ENCODE measurements at regions not wholly inside any gene's neighbourhood (a gene's known extent, or its start where the extent isn't known, plus 50 kb on each side); places are given as distances from the start of the nearest gene placed in this dataset.
"Not testable (repeated sequence)": the region's sequence is repeated elsewhere in the genome, so short reads cannot be mapped to it uniquely, and the experiment has no call there.

- DNase-seq (ENCODE audit: insufficient read length, low spot score), result no peak
These were observed 85.5 kb upstream of the DTNBP1 start for GRCh38 chr6:15748341-15748740.

GRCh38 chr6:15747354-15747883, 84.6 kb upstream of the DTNBP1 start:
- DNase-seq (ENCODE audit: insufficient read length, low spot score) (no peak), FAIRE-seq (no peak)

More at GRCh38 chr6:15748341-15748740, 85.5 kb upstream of the DTNBP1 start:
- no peak for FAIRE-seq

GRCh38 chr6:15745781-15746180, 83.0 kb upstream of the DTNBP1 start:
- no peak for DNase-seq (ENCODE audit: insufficient read length, low spot score)
- no peak for FAIRE-seq

- DNase-seq (ENCODE audit: insufficient read length, low spot score), result no peak
- no peak for FAIRE-seq
These were observed 82.1 kb upstream of the DTNBP1 start for GRCh38 chr6:15744818-15745402.

GRCh38 chr6:15742013-15742412, 79.2 kb upstream of the DTNBP1 start:
- FAIRE-seq; DNase-seq (ENCODE audit: insufficient read length, low spot score): not testable (repeated sequence)

GRCh38 chr6:15741405-15741804, 78.6 kb upstream of the DTNBP1 start:
- FAIRE-seq, result no peak

GRCh38 chr6:15739867-15740266, 77.0 kb upstream of the DTNBP1 start:
- no peak for DNase-seq (ENCODE audit: insufficient read length, low spot score)
- FAIRE-seq, result no peak

More at GRCh38 chr6:15741405-15741804, 78.6 kb upstream of the DTNBP1 start:
- DNase-seq (ENCODE audit: insufficient read length, low spot score), result no peak

GRCh38 chr6:15739353-15739752, 76.5 kb upstream of the DTNBP1 start:
- no peak for DNase-seq (ENCODE audit: insufficient read length, low spot score)
- FAIRE-seq, result no peak

- FAIRE-seq; DNase-seq (ENCODE audit: insufficient read length, low spot score): not testable (repeated sequence)
These were observed 75.4 kb upstream of the DTNBP1 start for GRCh38 chr6:15738195-15738594.

GRCh38 chr6:15736297-15736696, 73.5 kb upstream of the DTNBP1 start:
- DNase-seq (ENCODE audit: insufficient read length, low spot score) (no peak), FAIRE-seq (peak; percentile 66)

GRCh38 chr6:15735567-15736265, 72.9 kb upstream of the DTNBP1 start:
- DNase-seq (ENCODE audit: insufficient read length, low spot score) (no peak), FAIRE-seq (no peak)

- FAIRE-seq, result no peak
- no peak for DNase-seq (ENCODE audit: insufficient read length, low spot score)
These were observed 71.5 kb upstream of the DTNBP1 start for GRCh38 chr6:15734118-15734897.

GRCh38 chr6:15730922-15731321, 68.1 kb upstream of the DTNBP1 start:
- DNase-seq (ENCODE audit: insufficient read length, low spot score) (no peak), FAIRE-seq (no peak)

GRCh38 chr6:15730442-15730841, 67.6 kb upstream of the DTNBP1 start:
- FAIRE-seq (no peak), DNase-seq (ENCODE audit: insufficient read length, low spot score) (no peak)

- no peak for DNase-seq (ENCODE audit: insufficient read length, low spot score)
These were observed 59.9 kb upstream of the DTNBP1 start for GRCh38 chr6:15722731-15723130.

GRCh38 chr6:15716889-15717288, 54.1 kb upstream of the DTNBP1 start:
- DNase-seq (ENCODE audit: insufficient read length, low spot score) (no peak), FAIRE-seq (no peak)

More at GRCh38 chr6:15722731-15723130, 59.9 kb upstream of the DTNBP1 start:
- FAIRE-seq, result no peak

- DNase-seq (ENCODE audit: insufficient read length, low spot score), result no peak
- no peak for FAIRE-seq
These were observed 53.0 kb upstream of the DTNBP1 start for GRCh38 chr6:15715851-15716250.

- DNase-seq (ENCODE audit: insufficient read length, low spot score) (no peak), FAIRE-seq (no peak)
These were observed 52.2 kb upstream of the DTNBP1 start for GRCh38 chr6:15715060-15715459.

GRCh38 chr6:15714658-15715057, 51.8 kb upstream of the DTNBP1 start:
- DNase-seq (ENCODE audit: insufficient read length, low spot score) (no peak), FAIRE-seq (no peak)

GRCh38 chr6:15713325-15713724, 50.5 kb upstream of the DTNBP1 start:
- no peak for DNase-seq (ENCODE audit: insufficient read length, low spot score)
- no peak for FAIRE-seq

GRCh38 chr6:15712797-15713196, 50.0 kb upstream of the DTNBP1 start:
- no peak for DNase-seq (ENCODE audit: insufficient read length, low spot score)
- no peak for FAIRE-seq
